ENCODE measurements at regions not wholly inside any gene's neighbourhood (a gene's known extent, or its start where the extent isn't known, plus 50 kb on each side); places are given as distances from the start of the nearest gene placed in this dataset.

- TF ChIP-seq CTCF (IDR thresholded peaks at IDR 0.05) = no peak
- no peaks in the 10 kb centered on the region for H3K27me3 ChIP-seq
- no peak for DNase-seq
- H3K4me1 ChIP-seq = no peaks in the 10 kb centered on the region
- H3K4me3 ChIP-seq = no peak overlapping the region
- no peaks in the 10 kb centered on the region for H3K36me3 ChIP-seq
- no peak overlapping the region for H3K27ac ChIP-seq
- intact Hi-C loops (cut with DNase I; ENCODE audit: low total_unique reads) = no loop called here
- H3K9me3 ChIP-seq = peaks cover 0 to 7% (median 5%) of the 10 kb centered on the region in 3 donors
Observed at GRCh38 chr10:108982159-108982558, 941.2 kb downstream of the XPNPEP1 start.

GRCh38 chr10:108980869-108981268 is 942.4 kb downstream of the XPNPEP1 start:
- TF ChIP-seq CTCF (IDR thresholded peaks at IDR 0.05) = no peak
- Histone ChIP-seq H3K4me3 (no peak overlapping the region), H3K27me3 (no peaks in the 10 kb centered on the region), H3K9me3 (peaks cover 0 to 11% (median 5%) of the 10 kb centered on the region in 3 donors), H3K36me3 (no peaks in the 10 kb centered on the region), H3K4me1 (no peaks in the 10 kb centered on the region), H3K27ac (no peak overlapping the region)
- intact Hi-C loops (cut with DNase I; ENCODE audit: low total_unique reads) = no loop called here
- DNase-seq = no peak

- no peaks in the 10 kb centered on the region for H3K27me3 ChIP-seq
- no peak overlapping the region for H3K27ac ChIP-seq
- no peak for TF ChIP-seq CTCF (IDR thresholded peaks at IDR 0.05)
- no peaks in the 10 kb centered on the region for H3K36me3 ChIP-seq
- no peaks in the 10 kb centered on the region for H3K4me1 ChIP-seq
- H3K4me3 ChIP-seq = no peak overlapping the region
- no peak for DNase-seq
- H3K9me3 ChIP-seq = peaks cover 0 to 11% (median 5%) of the 10 kb centered on the region in 3 donors
- intact Hi-C loops (cut with DNase I; ENCODE audit: low total_unique reads) = no loop called here
Observed at GRCh38 chr10:108975459-108976058, 947.8 kb downstream of the XPNPEP1 start.

GRCh38 chr10:108970016-108970415 is 953.3 kb downstream of the XPNPEP1 start:
- Histone ChIP-seq H3K4me1 (no peaks in the 10 kb centered on the region), H3K9me3 (no peaks in the 10 kb centered on the region), H3K27ac (no peak overlapping the region), H3K36me3 (no peaks in the 10 kb centered on the region), H3K27me3 (no peaks in the 10 kb centered on the region), H3K4me3 (no peak overlapping the region)
- intact Hi-C loops (cut with DNase I; ENCODE audit: low total_unique reads) = no loop called here
- no peak for DNase-seq
- TF ChIP-seq CTCF (IDR thresholded peaks at IDR 0.05) = no peak

GRCh38 chr10:108966411-108966810 is 956.9 kb downstream of the XPNPEP1 start:
- no peaks in the 10 kb centered on the region for H3K27me3 ChIP-seq
- intact Hi-C loops (cut with DNase I; ENCODE audit: low total_unique reads) = no loop called here
- no peak for TF ChIP-seq CTCF (IDR thresholded peaks at IDR 0.05)
- no peaks in the 10 kb centered on the region for H3K4me1 ChIP-seq
- H3K36me3 ChIP-seq = no peaks in the 10 kb centered on the region
- no peaks in the 10 kb centered on the region for H3K9me3 ChIP-seq
- no peak for DNase-seq
- no peak overlapping the region for H3K27ac ChIP-seq
- H3K4me3 ChIP-seq = no peak overlapping the region

GRCh38 chr10:108966005-108966404 is 957.3 kb downstream of the XPNPEP1 start:
- no peak for TF ChIP-seq CTCF (IDR thresholded peaks at IDR 0.05)
- Histone ChIP-seq H3K9me3 (no peaks in the 10 kb centered on the region), H3K27me3 (no peaks in the 10 kb centered on the region), H3K4me1 (no peaks in the 10 kb centered on the region), H3K4me3 (no peak overlapping the region), H3K27ac (no peak overlapping the region), H3K36me3 (no peaks in the 10 kb centered on the region)
- intact Hi-C loops (cut with DNase I; ENCODE audit: low total_unique reads) = no loop called here
- DNase-seq = no peak
